Stimulated activated naive CD8-positive, alpha-beta T cell treated with anti-CD3 and anti-CD28 coated beads, Interleukin-15, Interleukin-2, amounts not matched to agents 100 ng/mL and 50 ng/mL, for 24 hours (primary cell): ENCODE measurements at regions not wholly inside any gene's neighbourhood (a gene's known extent, or its start where the extent isn't known, plus 50 kb on each side); places are given as distances from the start of the nearest gene placed in this dataset.

Experiments
- H3K27ac Mint-ChIP-seq: one replicate; pipeline ENCODE4 v1.8.0; 2021; ENCODE audit warnings: mild to moderate bottlenecking, mixed read lengths
- H3K27me3 Mint-ChIP-seq: one replicate; pipeline ENCODE4 v1.8.0; 2021; ENCODE audit warnings: mixed read lengths
- H3K36me3 Mint-ChIP-seq: one replicate; pipeline ENCODE4 v1.8.0; 2021; ENCODE audit warnings: low read depth, mixed read lengths
- H3K4me1 Mint-ChIP-seq: one replicate; pipeline ENCODE4 v1.8.0; 2021; ENCODE audit warnings: low read depth, mixed read lengths
- H3K4me3 Mint-ChIP-seq: one replicate; pipeline ENCODE4 v1.8.0; 2021; ENCODE audit warnings: mild to moderate bottlenecking, mixed read lengths
- H3K9me3 Mint-ChIP-seq: one replicate; pipeline ENCODE4 v1.8.0; 2021; ENCODE audit warnings: mixed read lengths

DNA sequence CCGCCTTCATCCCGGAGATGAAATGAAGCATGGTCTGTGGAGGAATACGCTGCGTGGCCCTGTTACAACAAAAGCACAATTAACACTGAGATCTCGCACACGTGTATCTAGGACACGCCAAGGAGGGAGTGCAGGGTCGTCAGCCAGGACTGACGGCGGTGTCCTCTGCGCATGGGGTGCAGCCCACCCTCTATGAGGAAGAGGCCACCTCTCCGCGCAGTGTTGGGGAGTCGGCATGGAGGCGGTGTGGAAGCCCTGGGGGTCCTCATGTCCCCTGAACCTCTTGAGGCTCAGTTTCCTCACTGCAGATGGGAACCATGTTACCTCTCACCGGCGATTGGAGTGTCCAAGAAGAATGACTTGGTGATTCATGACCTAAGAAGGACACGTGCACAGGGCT, 86.0 kb upstream of the ZNF236 start:
- H3K27me3 Mint-ChIP-seq: peaks cover 19% of the 10 kb centered on the region
- no peaks in the 10 kb centered on the region for H3K9me3 Mint-ChIP-seq
- no peak overlapping the region for H3K27ac Mint-ChIP-seq
- H3K4me1 Mint-ChIP-seq: peaks cover 15% of the 10 kb centered on the region
- H3K4me3 Mint-ChIP-seq: no peak overlapping the region
- H3K36me3 Mint-ChIP-seq: no peaks in the 10 kb centered on the region

GRCh38 chr18:76730901-76731300, 91.5 kb upstream of the ZNF236 start:
- H3K27ac Mint-ChIP-seq: no peak overlapping the region
- H3K4me1 Mint-ChIP-seq: peaks cover 3% of the 10 kb centered on the region
- H3K27me3 Mint-ChIP-seq: peaks cover 12% of the 10 kb centered on the region
- H3K36me3 Mint-ChIP-seq: no peaks in the 10 kb centered on the region
- no peaks in the 10 kb centered on the region for H3K9me3 Mint-ChIP-seq
- H3K4me3 Mint-ChIP-seq: no peak overlapping the region

DNA sequence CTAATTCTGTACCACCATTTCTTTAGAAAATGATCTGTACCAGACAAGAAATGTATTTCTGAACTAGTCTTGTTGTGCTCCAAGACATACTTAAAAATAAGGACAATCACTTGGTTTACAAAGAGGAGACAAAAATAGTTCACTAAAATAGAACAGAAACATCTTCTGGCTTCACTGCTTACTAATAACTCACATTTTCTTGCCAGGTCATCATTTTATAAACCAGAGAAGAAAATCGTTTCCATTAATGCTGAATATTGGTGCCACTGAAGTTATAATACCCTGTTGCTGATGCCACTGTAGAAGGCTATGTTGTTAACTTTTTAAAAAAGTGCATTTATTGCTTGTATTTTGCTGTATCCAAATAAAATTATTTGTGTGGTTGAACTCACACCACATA, 94.8 kb upstream of the ZNF236 start:
- Mint-ChIP-seq H3K36me3 (no peaks in the 10 kb centered on the region), H3K4me3 (no peak overlapping the region), H3K27me3 (peaks cover 19% of the 10 kb centered on the region), H3K4me1 (peaks cover 4% of the 10 kb centered on the region), H3K9me3 (no peaks in the 10 kb centered on the region), H3K27ac (no peak overlapping the region)

DNA sequence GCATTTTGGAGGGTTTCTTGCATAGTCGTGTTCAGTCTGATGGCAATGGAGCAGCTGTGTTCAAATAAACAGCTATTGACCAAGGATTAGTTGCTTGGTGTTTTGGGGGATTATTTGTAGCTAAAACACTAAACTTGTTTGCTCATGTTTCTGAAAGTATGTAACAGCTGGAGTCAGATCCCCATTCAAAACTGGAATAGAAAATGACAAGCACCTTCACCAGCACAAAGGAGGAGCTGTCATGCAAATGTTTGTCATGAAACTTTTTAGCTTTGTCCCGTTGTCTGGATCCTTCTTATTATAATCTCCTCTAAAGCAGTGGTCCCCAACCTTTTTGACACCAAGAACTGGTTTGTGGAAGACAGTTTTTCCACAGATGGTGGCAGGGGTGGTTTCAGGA, 96.9 kb upstream of the ZNF236 start:
- H3K36me3 Mint-ChIP-seq: no peaks in the 10 kb centered on the region
- H3K27me3 Mint-ChIP-seq: peaks cover 11% of the 10 kb centered on the region
- H3K4me3 Mint-ChIP-seq: no peak overlapping the region
- no peak overlapping the region for H3K27ac Mint-ChIP-seq
- H3K4me1 Mint-ChIP-seq: peaks cover 23% of the 10 kb centered on the region
- H3K9me3 Mint-ChIP-seq: no peaks in the 10 kb centered on the region

DNA sequence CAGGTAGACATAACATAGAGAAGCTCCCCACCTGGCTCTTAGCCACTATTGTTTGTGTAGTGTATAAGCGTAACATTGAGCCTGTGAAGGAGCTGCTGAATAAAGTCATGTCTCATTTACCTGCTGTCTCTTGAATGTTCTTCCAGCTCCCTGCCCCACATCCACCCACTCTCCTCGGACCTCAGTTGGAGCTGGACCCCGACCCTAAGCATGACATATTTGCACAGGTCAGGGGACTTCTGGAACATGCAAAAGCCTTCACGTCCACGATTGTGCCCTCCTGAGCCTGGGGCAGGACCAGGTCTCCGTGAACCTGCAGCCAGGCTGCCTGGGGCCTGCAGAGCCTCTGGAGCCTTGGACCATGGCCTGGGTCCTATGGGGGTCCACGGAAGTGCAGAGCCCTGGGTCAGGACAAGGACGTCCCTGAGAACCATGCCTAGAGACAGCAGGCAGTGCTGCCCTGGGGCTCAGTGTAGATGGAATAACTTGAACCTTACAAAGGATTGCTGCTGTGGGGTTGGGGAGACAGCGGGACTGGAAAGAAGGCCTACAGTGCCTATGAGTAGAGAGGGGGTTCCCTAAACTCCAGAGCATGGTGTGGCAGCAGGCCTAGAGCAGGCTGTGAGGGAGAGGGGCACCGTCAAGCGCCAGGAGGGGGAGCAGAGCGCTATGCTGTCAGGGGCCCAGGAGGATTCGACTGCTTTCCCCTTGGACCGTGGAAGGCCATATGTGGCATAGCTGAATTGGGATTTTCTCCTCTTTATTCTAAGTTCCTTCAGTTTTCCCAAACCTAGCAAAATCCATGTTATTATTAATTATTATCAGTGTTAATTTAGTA, 99.9 kb upstream of the ZNF236 start:
- H3K9me3 Mint-ChIP-seq: no peaks in the 10 kb centered on the region
- H3K27me3 Mint-ChIP-seq: peaks cover 16% of the 10 kb centered on the region
- H3K4me1 Mint-ChIP-seq: peaks cover 33% of the 10 kb centered on the region
- no peaks in the 10 kb centered on the region for H3K36me3 Mint-ChIP-seq
- no peak overlapping the region for H3K27ac Mint-ChIP-seq
- no peak overlapping the region for H3K4me3 Mint-ChIP-seq

- Mint-ChIP-seq H3K4me1 (peaks cover 33% of the 10 kb centered on the region), H3K9me3 (no peaks in the 10 kb centered on the region), H3K27me3 (peaks cover 16% of the 10 kb centered on the region), H3K27ac (peak overlapping the region; percentile 74), H3K4me3 (peak overlapping the region; percentile 35), H3K36me3 (no peaks in the 10 kb centered on the region)
These were observed 101.0 kb upstream of the ZNF236 start for GRCh38 chr18:76721207-76721996.

DNA sequence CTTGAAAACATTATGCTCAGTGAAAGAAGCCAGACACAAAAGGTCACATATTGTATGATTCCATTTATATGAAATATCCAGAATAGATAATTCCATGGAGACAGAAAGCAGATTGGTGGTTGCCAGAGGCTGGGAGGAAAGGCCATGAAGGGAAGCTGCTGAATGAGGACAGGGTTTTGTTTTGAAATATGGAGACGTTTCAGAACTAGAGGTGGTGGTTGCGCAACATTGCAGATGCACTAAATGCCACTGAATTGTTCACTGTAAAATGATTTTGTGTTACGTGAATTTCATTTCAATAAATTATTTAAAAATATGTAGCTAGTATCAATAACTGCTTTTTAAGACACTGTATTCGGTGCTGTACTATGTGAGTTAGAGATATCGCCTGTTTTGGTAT, 101.7 kb upstream of the ZNF236 start:
- no peak overlapping the region for H3K27ac Mint-ChIP-seq
- H3K36me3 Mint-ChIP-seq: no peaks in the 10 kb centered on the region
- peaks cover 33% of the 10 kb centered on the region for H3K4me1 Mint-ChIP-seq
- no peaks in the 10 kb centered on the region for H3K9me3 Mint-ChIP-seq
- peaks cover 16% of the 10 kb centered on the region for H3K27me3 Mint-ChIP-seq
- peak overlapping the region; percentile 35 for H3K4me3 Mint-ChIP-seq

DNA sequence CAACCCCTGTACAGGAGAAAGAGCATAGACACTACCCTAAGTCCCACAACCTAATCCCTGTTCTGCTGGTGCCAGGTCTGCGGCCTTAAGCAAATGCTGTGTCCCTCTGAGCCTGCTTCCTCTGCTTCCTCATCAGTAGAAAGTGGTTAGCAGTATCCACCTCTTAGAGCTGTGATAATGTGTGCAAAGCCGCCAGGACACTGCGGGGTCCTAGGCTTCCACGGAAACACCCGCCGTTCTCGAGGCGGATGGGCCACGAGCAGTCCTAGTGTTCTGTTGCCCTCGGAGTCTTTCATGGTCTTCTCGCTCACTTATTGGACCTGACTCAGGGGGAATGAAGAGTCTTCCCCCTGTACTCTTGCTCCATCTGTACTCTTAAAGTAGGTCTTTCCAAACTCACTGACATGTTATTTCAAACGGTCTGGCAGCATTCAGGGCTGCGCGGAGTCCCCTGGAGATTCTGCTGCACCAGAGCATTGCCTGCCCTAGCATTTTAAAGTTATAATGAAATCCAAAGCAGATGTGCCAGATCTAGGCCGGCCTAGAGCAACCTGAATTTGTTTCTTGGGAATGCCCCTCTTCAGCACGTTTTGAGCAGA, 107.2 kb upstream of the ZNF236 start:
- peaks cover 8% of the 10 kb centered on the region for H3K27me3 Mint-ChIP-seq
- H3K27ac Mint-ChIP-seq: no peak overlapping the region
- H3K36me3 Mint-ChIP-seq: no peaks in the 10 kb centered on the region
- no peaks in the 10 kb centered on the region for H3K9me3 Mint-ChIP-seq
- peaks cover 7% of the 10 kb centered on the region for H3K4me1 Mint-ChIP-seq
- no peak overlapping the region for H3K4me3 Mint-ChIP-seq

DNA sequence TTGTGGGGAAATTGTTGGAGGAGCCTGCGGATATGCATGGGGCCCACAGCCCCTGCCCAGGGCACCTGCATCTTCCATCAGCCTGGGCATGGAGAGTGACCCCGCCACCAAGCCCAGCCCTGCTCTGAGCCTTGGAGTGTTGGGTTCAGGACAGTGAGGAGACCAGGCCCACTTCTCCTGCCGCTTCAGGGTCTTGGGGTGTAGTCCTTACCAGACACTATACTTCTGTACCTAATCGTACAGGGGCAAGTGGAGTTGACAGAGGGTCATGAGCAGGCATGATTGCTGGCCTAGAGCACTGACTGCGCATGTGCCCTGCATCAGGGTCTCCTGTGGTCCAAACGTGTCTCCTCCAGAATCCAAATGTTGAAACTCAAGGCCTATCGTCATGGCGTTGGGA, 108.9 kb upstream of the ZNF236 start:
- H3K27me3 Mint-ChIP-seq: peaks cover 4% of the 10 kb centered on the region
- H3K4me3 Mint-ChIP-seq: no peak overlapping the region
- no peak overlapping the region for H3K27ac Mint-ChIP-seq
- no peaks in the 10 kb centered on the region for H3K4me1 Mint-ChIP-seq
- no peaks in the 10 kb centered on the region for H3K36me3 Mint-ChIP-seq
- H3K9me3 Mint-ChIP-seq: no peaks in the 10 kb centered on the region

- H3K36me3 Mint-ChIP-seq: no peaks in the 10 kb centered on the region
- no peak overlapping the region for H3K27ac Mint-ChIP-seq
- H3K4me1 Mint-ChIP-seq: no peaks in the 10 kb centered on the region
- H3K4me3 Mint-ChIP-seq: no peak overlapping the region
- no peaks in the 10 kb centered on the region for H3K27me3 Mint-ChIP-seq
- no peaks in the 10 kb centered on the region for H3K9me3 Mint-ChIP-seq
These were observed 109.7 kb upstream of the ZNF236 start for GRCh38 chr18:76712511-76713140.

DNA sequence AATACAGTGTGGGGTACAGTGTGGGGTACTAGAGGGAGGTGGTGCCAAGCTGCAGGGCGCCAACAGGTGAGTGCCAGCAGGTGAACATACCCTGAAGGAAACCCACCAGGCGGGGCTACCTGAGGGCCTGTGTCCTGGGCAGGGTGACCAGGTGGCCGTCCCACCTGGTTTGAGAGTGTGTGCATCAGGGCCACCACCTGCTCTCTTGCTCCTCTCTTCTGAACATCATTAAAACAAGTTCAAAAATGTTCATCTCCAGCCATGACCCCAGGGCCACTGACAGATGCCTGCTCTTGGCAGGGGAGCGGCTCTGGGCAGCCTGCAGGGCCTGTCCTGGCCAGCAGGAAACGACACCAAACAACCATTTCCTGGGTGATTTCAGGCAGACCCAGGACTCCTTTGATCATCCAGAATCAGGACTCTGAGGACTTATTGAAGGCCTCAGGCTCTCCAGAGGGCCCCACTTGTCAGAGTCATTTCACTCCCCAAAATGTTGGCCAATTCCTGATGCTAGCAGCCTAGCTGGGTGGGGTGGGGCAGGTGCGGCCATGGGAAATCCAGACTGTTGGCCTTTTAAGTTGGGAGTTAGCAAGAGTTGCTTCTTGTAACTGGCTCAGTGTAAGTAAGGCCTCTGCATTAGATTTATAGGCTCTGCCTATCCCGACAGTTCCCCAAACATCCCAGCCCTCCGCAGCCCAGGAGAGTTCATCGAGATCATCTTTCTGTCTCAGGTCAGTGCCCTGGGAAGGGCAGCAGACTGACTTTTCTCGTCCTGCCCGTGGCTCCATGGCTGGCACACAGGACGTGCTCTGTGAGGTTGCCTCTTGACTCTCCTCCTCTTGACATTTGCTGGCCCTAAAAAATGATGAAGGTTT, 111.5 kb upstream of the ZNF236 start:
- no peaks in the 10 kb centered on the region for H3K27me3 Mint-ChIP-seq
- H3K27ac Mint-ChIP-seq: no peak overlapping the region
- H3K4me1 Mint-ChIP-seq: no peaks in the 10 kb centered on the region
- no peaks in the 10 kb centered on the region for H3K9me3 Mint-ChIP-seq
- no peaks in the 10 kb centered on the region for H3K36me3 Mint-ChIP-seq
- H3K4me3 Mint-ChIP-seq: no peak overlapping the region

- Mint-ChIP-seq H3K4me1 (no peaks in the 10 kb centered on the region), H3K4me3 (no peak overlapping the region), H3K9me3 (no peaks in the 10 kb centered on the region), H3K27ac (no peak overlapping the region), H3K36me3 (no peaks in the 10 kb centered on the region), H3K27me3 (no peaks in the 10 kb centered on the region)
These were observed 112.4 kb upstream of the ZNF236 start for GRCh38 chr18:76709659-76710645.

GRCh38 chr18:76708722-76709353, 113.5 kb upstream of the ZNF236 start:
- Mint-ChIP-seq H3K9me3 (no peaks in the 10 kb centered on the region), H3K4me1 (no peaks in the 10 kb centered on the region), H3K27me3 (no peaks in the 10 kb centered on the region), H3K27ac (no peak overlapping the region), H3K36me3 (no peaks in the 10 kb centered on the region), H3K4me3 (no peak overlapping the region)
